ENCODE measurements at regions not wholly inside any gene's neighbourhood (a gene's known extent, or its start where the extent isn't known, plus 50 kb on each side); places are given as distances from the start of the nearest gene placed in this dataset.

GRCh38 chr18:7303316-7304060 lies 72.6 kb downstream of the LRRC30 start:
- FAIRE-seq (no peak), ATAC-seq (no peak), DNase-seq (no peak)
- H3K36me3 ChIP-seq: no peaks in the 10 kb centered on the region
- TF ChIP-seq CTCF (IDR thresholded peaks at IDR 0.05): no peak
- no peak overlapping the region for H3K4me3 ChIP-seq
- WGBS, 2 donors: 58 to 77% methylated on average over 4 of the region's 4 CpGs
- no peaks in the 10 kb centered on the region for H3K4me1 ChIP-seq
- H3K27me3 ChIP-seq: no peaks in the 10 kb centered on the region
- H3K9me3 ChIP-seq: no peaks in the 10 kb centered on the region
- H3K27ac ChIP-seq: no peak overlapping the region
- intact Hi-C loops (cut with DNase I): no loop called here

GRCh38 chr18:7304061-7304370 lies 73.1 kb downstream of the LRRC30 start:
- 78 to 81% methylated on average over 6 of the region's 6 CpGs for WGBS, 2 donors
- DNase-seq (no peak), ATAC-seq (no peak), FAIRE-seq (no peak)
- H3K27ac ChIP-seq: no peak overlapping the region
- no peaks in the 10 kb centered on the region for H3K9me3 ChIP-seq
- no peaks in the 10 kb centered on the region for H3K27me3 ChIP-seq
- no peaks in the 10 kb centered on the region for H3K4me1 ChIP-seq
- no peak for TF ChIP-seq CTCF (IDR thresholded peaks at IDR 0.05)
- intact Hi-C loops (cut with DNase I): no loop called here
- H3K36me3 ChIP-seq: no peaks in the 10 kb centered on the region
- no peak overlapping the region for H3K4me3 ChIP-seq

- WGBS, 2 donors: 72 to 76% methylated on average over 9 of the region's 9 CpGs
- TF ChIP-seq CTCF (IDR thresholded peaks at IDR 0.05): no peak
- Histone ChIP-seq H3K36me3 (no peaks in the 10 kb centered on the region), H3K27ac (no peak overlapping the region), H3K4me1 (no peaks in the 10 kb centered on the region), H3K27me3 (no peaks in the 10 kb centered on the region), H3K4me3 (no peak overlapping the region), H3K9me3 (no peaks in the 10 kb centered on the region)
- DNase-seq: no peak
- ATAC-seq: no peak
- intact Hi-C loops (cut with DNase I): no loop called here
- no peak for FAIRE-seq
Observed at GRCh38 chr18:7305416-7305815, 74.5 kb downstream of the LRRC30 start.

GRCh38 chr18:7307030-7307429 lies 76.1 kb downstream of the LRRC30 start:
- ATAC-seq: no peak
- H3K4me3 ChIP-seq: no peak overlapping the region

More at GRCh38 chr18:7307030-7307429, 76.1 kb downstream of the LRRC30 start:
- Histone ChIP-seq H3K9me3 (no peaks in the 10 kb centered on the region), H3K27ac (no peak overlapping the region), H3K36me3 (no peaks in the 10 kb centered on the region), H3K27me3 (no peaks in the 10 kb centered on the region), H3K4me1 (no peaks in the 10 kb centered on the region)
- FAIRE-seq (no peak), DNase-seq (no peak)
- WGBS, 2 donors: 73 to 78% methylated on average over 6 of the region's 6 CpGs
- intact Hi-C loops (cut with DNase I): no loop called here
- TF ChIP-seq CTCF (IDR thresholded peaks at IDR 0.05): no peak
